ENCODE measurements at regions not wholly inside any gene's neighbourhood (a gene's known extent, or its start where the extent isn't known, plus 50 kb on each side); places are given as distances from the start of the nearest gene placed in this dataset.

DNA sequence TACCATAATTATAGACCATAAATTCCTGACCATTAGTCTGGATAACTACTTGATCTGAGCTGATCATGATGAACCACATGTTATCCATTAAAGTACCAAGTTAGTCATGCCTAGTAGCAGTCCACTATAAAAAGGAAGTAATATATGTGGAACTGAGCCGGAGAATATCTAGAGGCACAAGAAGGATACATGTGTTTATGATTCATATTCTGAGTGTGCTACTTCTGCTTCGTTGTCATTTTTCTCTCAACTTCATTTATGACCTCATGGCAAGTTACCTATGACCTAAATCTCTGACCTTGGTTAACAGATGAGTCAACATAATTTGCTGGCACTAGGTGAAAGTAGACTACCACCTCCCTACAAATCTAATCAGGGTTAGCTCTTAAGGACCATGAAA lies 56.5 kb upstream of the ANKRD17 start:
- Histone ChIP-seq H3K9me3 (ENCODE audit: control insufficient read depth in 2 of 3, insufficient read depth in 1 of 3, low read length in 3 of 3) (no peaks in the 10 kb centered on the region), H3K4me3 (ENCODE audit: low read length in 3 of 3) (no peak overlapping the region), H3K27me3 (ENCODE audit: control insufficient read depth, insufficient read depth, low read length) (no peaks in the 10 kb centered on the region), H3K4me1 (ENCODE audit: control insufficient read depth in 2 of 3, insufficient read depth in 2 of 3, low read depth in 1 of 3, low read length in 3 of 3) (no peaks in the 10 kb centered on the region), H3K27ac (ENCODE audit: low read depth in 2 of 2, low read length in 2 of 2) (no peak overlapping the region), H3K9ac (ENCODE audit: low read length in 3 of 3) (no peak overlapping the region), H3K36me3 (ENCODE audit: control insufficient read depth in 2 of 3, insufficient read depth in 3 of 3, low read length in 3 of 3) (no peaks in the 10 kb centered on the region)
- TF ChIP-seq CTCF (IDR thresholded peaks at IDR 0.05; ENCODE audit: borderline replicate concordance, extremely low read depth, insufficient read depth) = no peak
- intact Hi-C loops (cut with DNase I) = no loop called here
- FAIRE-seq (no peak), DNase-seq (no peak)

DNA sequence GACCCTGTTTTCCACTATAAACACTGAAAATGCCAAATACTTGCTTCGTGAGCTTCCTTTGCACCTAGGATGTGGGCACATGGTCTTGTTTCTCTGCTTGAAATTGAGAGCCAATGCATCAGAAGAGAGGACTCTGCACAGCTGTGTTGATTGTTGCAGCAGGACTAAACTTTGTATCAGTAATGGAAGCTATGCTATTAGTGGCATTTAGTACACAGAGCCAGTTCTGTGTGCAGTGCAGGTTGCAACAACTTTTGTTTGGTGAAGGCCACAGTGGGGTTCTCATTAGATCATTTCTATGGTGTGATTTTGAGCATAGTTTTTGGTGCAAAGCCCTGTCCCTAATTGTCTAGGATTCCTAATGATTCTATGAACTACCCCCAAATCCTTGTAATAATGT lies 54.4 kb upstream of the ANKRD17 start:
- Histone ChIP-seq H3K4me1 (ENCODE audit: control insufficient read depth in 2 of 3, insufficient read depth in 2 of 3, low read depth in 1 of 3, low read length in 3 of 3) (no peaks in the 10 kb centered on the region), H3K9me3 (ENCODE audit: control insufficient read depth in 2 of 3, insufficient read depth in 1 of 3, low read length in 3 of 3) (no peaks in the 10 kb centered on the region), H3K4me3 (ENCODE audit: low read length in 3 of 3) (no peak overlapping the region), H3K36me3 (ENCODE audit: control insufficient read depth in 2 of 3, insufficient read depth in 3 of 3, low read length in 3 of 3) (no peaks in the 10 kb centered on the region), H3K27ac (ENCODE audit: low read depth in 2 of 2, low read length in 2 of 2) (no peak overlapping the region), H3K9ac (ENCODE audit: low read length in 3 of 3) (no peak overlapping the region), H3K27me3 (ENCODE audit: control insufficient read depth, insufficient read depth, low read length) (no peaks in the 10 kb centered on the region)
- TF ChIP-seq CTCF (IDR thresholded peaks at IDR 0.05; ENCODE audit: borderline replicate concordance, extremely low read depth, insufficient read depth) = no peak
- intact Hi-C loops (cut with DNase I) = no loop called here
- no peak for DNase-seq
- no peak for FAIRE-seq

DNA sequence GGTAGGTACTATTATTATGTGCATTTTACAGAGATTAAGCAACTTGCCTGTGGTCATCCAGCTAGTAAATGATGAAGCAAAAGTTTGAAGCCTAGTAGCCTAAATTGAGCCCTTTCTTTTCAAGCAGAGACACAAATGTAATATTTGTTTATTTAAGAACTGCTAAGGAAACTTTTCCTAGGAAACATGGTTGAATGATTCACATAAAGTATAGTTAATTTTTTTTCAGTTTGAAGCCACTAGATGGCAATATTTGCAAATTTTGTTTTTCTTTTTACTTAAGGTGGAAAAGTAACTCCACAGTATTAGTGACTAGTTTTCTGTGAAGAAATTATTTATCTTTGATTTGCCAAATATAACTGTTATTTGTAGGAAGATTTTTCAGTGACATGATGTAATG lies 52.8 kb upstream of the ANKRD17 start:
- no peaks in the 10 kb centered on the region for H3K9me3 ChIP-seq (ENCODE audit: control insufficient read depth in 2 of 3, insufficient read depth in 1 of 3, low read length in 3 of 3)
- DNase-seq = peak in 2 of 5 donors; percentile 22 to 30
- peak; percentile 97 for FAIRE-seq
- H3K27me3 ChIP-seq (ENCODE audit: control insufficient read depth, insufficient read depth, low read length) = no peaks in the 10 kb centered on the region
- no peaks in the 10 kb centered on the region for H3K4me1 ChIP-seq (ENCODE audit: control insufficient read depth in 2 of 3, insufficient read depth in 2 of 3, low read depth in 1 of 3, low read length in 3 of 3)
- intact Hi-C loops (cut with DNase I) = no loop called here
- no peaks in the 10 kb centered on the region for H3K36me3 ChIP-seq (ENCODE audit: control insufficient read depth in 2 of 3, insufficient read depth in 3 of 3, low read length in 3 of 3)
- H3K9ac ChIP-seq (ENCODE audit: low read length in 3 of 3) = no peak overlapping the region
- peak; percentile 25 for TF ChIP-seq CTCF (IDR thresholded peaks at IDR 0.05; ENCODE audit: borderline replicate concordance, extremely low read depth, insufficient read depth)
- no peak overlapping the region for H3K27ac ChIP-seq (ENCODE audit: low read depth in 2 of 2, low read length in 2 of 2)
- no peak overlapping the region for H3K4me3 ChIP-seq (ENCODE audit: low read length in 3 of 3)

DNA sequence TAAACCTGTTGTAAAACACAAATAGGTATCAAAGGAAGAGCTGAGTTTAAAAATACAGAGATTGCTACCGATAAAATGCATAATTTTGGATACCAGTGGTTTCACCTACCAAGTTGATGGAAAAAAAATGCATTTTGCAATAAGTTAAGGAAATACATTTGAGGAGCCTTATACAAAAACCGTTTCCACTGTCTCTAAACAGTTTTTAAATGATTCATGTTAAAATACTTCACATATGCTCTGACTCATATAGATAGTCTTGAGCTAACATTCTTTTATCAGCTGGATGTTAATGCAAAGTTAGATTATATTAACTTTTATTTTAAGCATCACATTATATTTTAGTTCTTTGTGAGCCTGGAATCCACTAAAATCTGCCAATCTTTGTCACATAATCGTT lies 50.6 kb upstream of the ANKRD17 start:
- FAIRE-seq = no peak
- H3K9ac ChIP-seq (ENCODE audit: low read length in 3 of 3) = no peak overlapping the region
- TF ChIP-seq CTCF (IDR thresholded peaks at IDR 0.05; ENCODE audit: borderline replicate concordance, extremely low read depth, insufficient read depth) = no peak
- H3K36me3 ChIP-seq (ENCODE audit: control insufficient read depth in 2 of 3, insufficient read depth in 3 of 3, low read length in 3 of 3) = no peaks in the 10 kb centered on the region
- DNase-seq = no peak
- H3K27ac ChIP-seq (ENCODE audit: low read depth in 2 of 2, low read length in 2 of 2) = no peak overlapping the region
- H3K27me3 ChIP-seq (ENCODE audit: control insufficient read depth, insufficient read depth, low read length) = no peaks in the 10 kb centered on the region
- H3K9me3 ChIP-seq (ENCODE audit: control insufficient read depth in 2 of 3, insufficient read depth in 1 of 3, low read length in 3 of 3) = no peaks in the 10 kb centered on the region
- no peak overlapping the region for H3K4me3 ChIP-seq (ENCODE audit: low read length in 3 of 3)
- H3K4me1 ChIP-seq (ENCODE audit: control insufficient read depth in 2 of 3, insufficient read depth in 2 of 3, low read depth in 1 of 3, low read length in 3 of 3) = no peaks in the 10 kb centered on the region
- intact Hi-C loops (cut with DNase I) = no loop called here

All from kidney (tissue), 13 donors.